ENCODE measurements at regions not wholly inside any gene's neighbourhood (a gene's known extent, or its start where the extent isn't known, plus 50 kb on each side); places are given as distances from the start of the nearest gene placed in this dataset.

- H3K4me1 ChIP-seq, result no peaks in the 10 kb centered on the region
- 5% methylated on average over 1 of the region's 1 CpG for WGBS (ENCODE audit: missing lambda C conversion rate)
- no peak overlapping the region for H3K27ac ChIP-seq
- POLR2A ChIA-PET, result no interaction called here
- no peak overlapping the region for H3K4me2 ChIP-seq
- no peak overlapping the region for H3K4me3 ChIP-seq
- no peak for DNase-seq (ENCODE audit: low read depth in 1 of 2, low spot score in 1 of 2)
- ATAC-seq, result no peak
- TF ChIP-seq ZC3H11A (IDR thresholded peaks at IDR 0.05) (no peak), SREBF2 (IDR thresholded peaks at IDR 0.05) (no peak), ELK1 (IDR thresholded peaks at IDR 0.05; ENCODE audit: low read depth, low read length) (no peak), HOXB5 (CRISPR knock-in tag; IDR thresholded peaks at IDR 0.05) (no peak), EHF (CRISPR knock-in tag; IDR thresholded peaks at IDR 0.05) (no peak), HEYL (CRISPR knock-in tag; IDR thresholded peaks at IDR 0.05) (no peak), POLR2A (IDR thresholded peaks at IDR 0.05; ENCODE audit: low read length) (no peak), FOSB (CRISPR knock-in tag; IDR thresholded peaks at IDR 0.05) (no peak), HOXB13 (CRISPR knock-in tag; IDR thresholded peaks at IDR 0.05; ENCODE audit: low read depth) (no peak), CHD2 (IDR thresholded peaks at IDR 0.05; ENCODE audit: low read length, partially characterized antibody) (no peak)
- CTCF ChIA-PET, result no interaction called here
- no peak for FAIRE-seq
- H3K9me3 ChIP-seq, result no peaks in the 10 kb centered on the region
Measured at GRCh38 chr6:92271091-92271490, 1148.3 kb downstream of the EPHA7 start.

GRCh38 chr6:92270365-92270764 is 1149.0 kb downstream of the EPHA7 start:
- no peak for DNase-seq (ENCODE audit: low read depth in 1 of 2, low spot score in 1 of 2)
- no peak overlapping the region for H3K4me2 ChIP-seq
- no peaks in the 10 kb centered on the region for H3K9me3 ChIP-seq
- TF ChIP-seq MAFK (IDR thresholded peaks at IDR 0.05; ENCODE audit: partially characterized antibody) (peak; percentile 50), ESRRA (IDR thresholded peaks at IDR 0.05; ENCODE audit: borderline replicate concordance, low read length) (no peak), HOXB13 (CRISPR knock-in tag; IDR thresholded peaks at IDR 0.05; ENCODE audit: low read depth) (no peak), CHD4 (IDR thresholded peaks at IDR 0.05; ENCODE audit: borderline replicate concordance) (no peak)
- CTCF ChIA-PET, result no interaction called here
- POLR2A ChIA-PET, result no interaction called here
- H3K4me3 ChIP-seq, result no peak overlapping the region
- ATAC-seq, result no peak
- H3K27ac ChIP-seq, result no peak overlapping the region
- no peak for FAIRE-seq
- WGBS (ENCODE audit: missing lambda C conversion rate), result 0% methylated on average over 2 of the region's 6 CpGs
- H3K4me1 ChIP-seq, result no peaks in the 10 kb centered on the region

GRCh38 chr6:92267335-92267734 is 1152.0 kb downstream of the EPHA7 start:
- Histone ChIP-seq H3K4me3 (no peak overlapping the region), H3K4me2 (no peak overlapping the region), H3K9me3 (no peaks in the 10 kb centered on the region), H3K27ac (no peak overlapping the region), H3K4me1 (no peaks in the 10 kb centered on the region)
- no peak for DNase-seq (ENCODE audit: low read depth in 1 of 2, low spot score in 1 of 2)
- CTCF ChIA-PET, result no interaction called here
- WGBS (ENCODE audit: missing lambda C conversion rate), result 4% methylated on average over 1 of the region's 1 CpG
- POLR2A ChIA-PET, result no interaction called here
- FAIRE-seq, result no peak
- no peak for ATAC-seq
- TF ChIP-seq ESRRA (IDR thresholded peaks at IDR 0.05; ENCODE audit: borderline replicate concordance, low read length) (no peak), KDM1A (IDR thresholded peaks at IDR 0.05; ENCODE audit: low read depth) (no peak), RCOR1 (IDR thresholded peaks at IDR 0.05; ENCODE audit: low read depth, low read length) (no peak), RARB (CRISPR knock-in tag; IDR thresholded peaks at IDR 0.05) (no peak), FOXS1 (CRISPR knock-in tag; IDR thresholded peaks at IDR 0.05) (no peak), ELK1 (IDR thresholded peaks at IDR 0.05; ENCODE audit: low read depth, low read length) (no peak), ATOH8 (CRISPR knock-in tag; IDR thresholded peaks at IDR 0.05; ENCODE audit: low read depth) (no peak), EHF (CRISPR knock-in tag; IDR thresholded peaks at IDR 0.05) (no peak), RNF2 (IDR thresholded peaks at IDR 0.05; ENCODE audit: borderline replicate concordance, low read depth) (no peak), KDM5A (IDR thresholded peaks at IDR 0.05) (no peak), POLR2A (IDR thresholded peaks at IDR 0.05; ENCODE audit: low read length) (no peak), NPAS2 (CRISPR knock-in tag; IDR thresholded peaks at IDR 0.05; ENCODE audit: borderline replicate concordance) (no peak), BCL3 (IDR thresholded peaks at IDR 0.05) (no peak), HDAC2 (IDR thresholded peaks at IDR 0.05) (no peak), EP300 (IDR thresholded peaks at IDR 0.05) (no peak), NR3C1 (IDR thresholded peaks at IDR 0.05) (no peak), CHD4 (IDR thresholded peaks at IDR 0.05; ENCODE audit: borderline replicate concordance) (no peak), EHMT2 (IDR thresholded peaks at IDR 0.05; ENCODE audit: low read depth) (no peak), ZC3H11A (IDR thresholded peaks at IDR 0.05) (no peak)
